ENCODE measurements at regions not wholly inside any gene's neighbourhood (a gene's known extent, or its start where the extent isn't known, plus 50 kb on each side); places are given as distances from the start of the nearest gene placed in this dataset.

DNA sequence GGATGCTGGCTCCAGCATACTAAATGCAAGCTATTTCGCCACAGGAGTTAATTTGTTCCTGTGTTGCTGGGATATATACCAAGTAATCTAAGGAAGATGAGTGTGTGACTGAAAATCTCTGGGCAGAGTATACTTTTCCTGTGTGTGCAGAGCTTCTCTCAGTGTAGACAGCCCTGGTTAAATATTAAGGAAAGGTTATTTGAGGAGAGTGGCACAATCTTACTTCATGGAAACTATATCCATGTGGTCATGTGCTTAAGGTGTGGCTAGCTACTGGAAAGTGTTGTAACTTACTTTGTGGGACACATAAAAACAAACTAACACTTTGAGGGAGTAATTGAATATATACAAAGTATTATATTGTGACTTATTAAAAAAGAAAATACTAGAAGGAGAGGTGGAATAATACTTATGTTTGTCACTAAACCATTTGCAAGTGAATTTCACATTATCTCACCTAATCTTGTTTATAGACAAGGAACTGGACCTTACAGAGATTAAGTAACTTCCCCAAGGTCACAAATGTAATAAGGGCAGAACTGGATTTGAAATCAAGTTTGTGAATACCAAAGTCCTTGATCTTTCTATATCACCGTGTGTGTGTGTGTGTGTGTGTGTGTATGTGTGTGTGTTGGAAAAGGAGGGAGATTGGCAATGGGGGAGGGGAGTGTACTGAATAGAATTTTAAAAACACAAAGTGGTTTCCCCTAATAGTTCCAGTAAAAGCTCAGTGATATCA is 408.2 kb upstream of the NR3C2 start:
- no peak for TF ChIP-seq EZH2phosphoT487 (IDR thresholded peaks at IDR 0.05; ENCODE audit: borderline replicate concordance, low read depth)
- TF ChIP-seq, protein P1, sequence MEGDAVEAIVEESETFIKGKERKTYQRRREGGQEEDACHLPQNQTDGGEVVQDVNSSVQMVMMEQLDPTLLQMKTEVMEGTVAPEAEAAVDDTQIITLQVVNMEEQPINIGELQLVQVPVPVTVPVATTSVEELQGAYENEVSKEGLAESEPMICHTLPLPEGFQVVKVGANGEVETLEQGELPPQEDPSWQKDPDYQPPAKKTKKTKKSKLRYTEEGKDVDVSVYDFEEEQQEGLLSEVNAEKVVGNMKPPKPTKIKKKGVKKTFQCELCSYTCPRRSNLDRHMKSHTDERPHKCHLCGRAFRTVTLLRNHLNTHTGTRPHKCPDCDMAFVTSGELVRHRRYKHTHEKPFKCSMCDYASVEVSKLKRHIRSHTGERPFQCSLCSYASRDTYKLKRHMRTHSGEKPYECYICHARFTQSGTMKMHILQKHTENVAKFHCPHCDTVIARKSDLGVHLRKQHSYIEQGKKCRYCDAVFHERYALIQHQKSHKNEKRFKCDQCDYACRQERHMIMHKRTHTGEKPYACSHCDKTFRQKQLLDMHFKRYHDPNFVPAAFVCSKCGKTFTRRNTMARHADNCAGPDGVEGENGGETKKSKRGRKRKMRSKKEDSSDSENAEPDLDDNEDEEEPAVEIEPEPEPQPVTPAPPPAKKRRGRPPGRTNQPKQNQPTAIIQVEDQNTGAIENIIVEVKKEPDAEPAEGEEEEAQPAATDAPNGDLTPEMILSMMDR (IDR thresholded peaks at IDR 0.05), result no peak
- TF ChIP-seq TAF1 (IDR thresholded peaks at IDR 0.05; ENCODE audit: borderline replicate concordance, low read depth, low read length), result no peak

Measured in SK-N-SH (cell line).